ENCODE measurements at regions not wholly inside any gene's neighbourhood (a gene's known extent, or its start where the extent isn't known, plus 50 kb on each side); places are given as distances from the start of the nearest gene placed in this dataset.

- Histone ChIP-seq H3K27me3 (ENCODE audit: insufficient read depth, low read depth) (no peaks in the 10 kb centered on the region), H3K9ac (no peak overlapping the region), H3K79me2 (ENCODE audit: insufficient read depth, low read depth) (no peaks in the 10 kb centered on the region), H3K36me3 (ENCODE audit: insufficient read depth) (no peaks in the 10 kb centered on the region), H3K4me1 (ENCODE audit: low read depth, poor library complexity, severe bottlenecking) (no peaks in the 10 kb centered on the region), H3K4me3 (IDR thresholded peaks at IDR 0.05; ENCODE audit: insufficient read depth, low read depth, low read length) (no peak overlapping the region), H4K20me1 (ENCODE audit: insufficient read depth) (no peaks in the 10 kb centered on the region), H2AFZ (ENCODE audit: low read depth) (no peak overlapping the region), H3K4me2 (no peak overlapping the region), H3K27ac (no peak overlapping the region)
- TF ChIP-seq, protein P1, sequence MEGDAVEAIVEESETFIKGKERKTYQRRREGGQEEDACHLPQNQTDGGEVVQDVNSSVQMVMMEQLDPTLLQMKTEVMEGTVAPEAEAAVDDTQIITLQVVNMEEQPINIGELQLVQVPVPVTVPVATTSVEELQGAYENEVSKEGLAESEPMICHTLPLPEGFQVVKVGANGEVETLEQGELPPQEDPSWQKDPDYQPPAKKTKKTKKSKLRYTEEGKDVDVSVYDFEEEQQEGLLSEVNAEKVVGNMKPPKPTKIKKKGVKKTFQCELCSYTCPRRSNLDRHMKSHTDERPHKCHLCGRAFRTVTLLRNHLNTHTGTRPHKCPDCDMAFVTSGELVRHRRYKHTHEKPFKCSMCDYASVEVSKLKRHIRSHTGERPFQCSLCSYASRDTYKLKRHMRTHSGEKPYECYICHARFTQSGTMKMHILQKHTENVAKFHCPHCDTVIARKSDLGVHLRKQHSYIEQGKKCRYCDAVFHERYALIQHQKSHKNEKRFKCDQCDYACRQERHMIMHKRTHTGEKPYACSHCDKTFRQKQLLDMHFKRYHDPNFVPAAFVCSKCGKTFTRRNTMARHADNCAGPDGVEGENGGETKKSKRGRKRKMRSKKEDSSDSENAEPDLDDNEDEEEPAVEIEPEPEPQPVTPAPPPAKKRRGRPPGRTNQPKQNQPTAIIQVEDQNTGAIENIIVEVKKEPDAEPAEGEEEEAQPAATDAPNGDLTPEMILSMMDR (conservative IDR thresholded peaks at IDR 0.05; ENCODE audit: low read depth, low read length), result no peak
Observed at GRCh38 chr11:45523760-45524159, 141.7 kb downstream of the CHST1 start.

DNA sequence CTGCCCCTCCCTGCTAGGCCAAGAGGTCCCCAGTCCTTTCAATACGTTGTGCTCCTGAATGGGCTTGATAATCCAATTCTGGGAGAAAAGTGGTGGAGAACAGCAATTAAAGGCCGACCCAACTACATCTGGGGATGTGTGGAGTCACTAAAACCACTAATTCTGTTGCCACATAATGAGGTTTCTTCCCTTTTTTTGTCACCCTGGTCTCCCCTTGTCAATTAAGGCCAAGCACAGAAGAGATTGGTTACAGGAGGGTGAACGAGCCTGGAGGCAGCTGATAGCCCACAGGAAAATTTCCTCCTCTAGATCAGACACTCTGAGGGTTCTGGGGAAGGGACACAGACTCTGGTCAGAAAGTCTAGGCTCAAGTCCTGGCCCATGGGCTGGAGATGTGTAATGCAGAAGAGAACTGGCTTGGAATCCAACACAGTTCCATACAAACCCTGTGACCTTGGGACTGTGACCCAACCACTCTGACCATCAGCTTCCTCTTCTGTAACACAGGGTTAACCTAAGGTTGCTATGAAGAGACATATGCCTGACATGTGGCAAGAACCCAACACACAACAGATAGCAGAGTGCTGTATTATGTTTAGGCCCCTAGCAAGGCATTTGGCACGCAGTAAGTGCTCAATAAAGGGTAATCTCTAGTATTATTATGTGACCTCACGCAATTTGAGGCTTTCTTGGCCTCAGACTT is 146.4 kb downstream of the CHST1 start:
- Histone ChIP-seq H3K9ac (no peak overlapping the region), H3K27me3 (ENCODE audit: insufficient read depth, low read depth) (no peaks in the 10 kb centered on the region), H3K27ac (no peak overlapping the region), H3K4me1 (ENCODE audit: low read depth, poor library complexity, severe bottlenecking) (no peaks in the 10 kb centered on the region), H3K4me3 (IDR thresholded peaks at IDR 0.05; ENCODE audit: insufficient read depth, low read depth, low read length) (no peak overlapping the region), H2AFZ (ENCODE audit: low read depth) (no peak overlapping the region), H4K20me1 (ENCODE audit: insufficient read depth) (no peaks in the 10 kb centered on the region), H3K36me3 (ENCODE audit: insufficient read depth) (no peaks in the 10 kb centered on the region), H3K79me2 (ENCODE audit: insufficient read depth, low read depth) (no peaks in the 10 kb centered on the region), H3K4me2 (no peak overlapping the region)
- TF ChIP-seq, protein P1 (conservative IDR thresholded peaks at IDR 0.05; ENCODE audit: low read depth, low read length), result no peak

DNA sequence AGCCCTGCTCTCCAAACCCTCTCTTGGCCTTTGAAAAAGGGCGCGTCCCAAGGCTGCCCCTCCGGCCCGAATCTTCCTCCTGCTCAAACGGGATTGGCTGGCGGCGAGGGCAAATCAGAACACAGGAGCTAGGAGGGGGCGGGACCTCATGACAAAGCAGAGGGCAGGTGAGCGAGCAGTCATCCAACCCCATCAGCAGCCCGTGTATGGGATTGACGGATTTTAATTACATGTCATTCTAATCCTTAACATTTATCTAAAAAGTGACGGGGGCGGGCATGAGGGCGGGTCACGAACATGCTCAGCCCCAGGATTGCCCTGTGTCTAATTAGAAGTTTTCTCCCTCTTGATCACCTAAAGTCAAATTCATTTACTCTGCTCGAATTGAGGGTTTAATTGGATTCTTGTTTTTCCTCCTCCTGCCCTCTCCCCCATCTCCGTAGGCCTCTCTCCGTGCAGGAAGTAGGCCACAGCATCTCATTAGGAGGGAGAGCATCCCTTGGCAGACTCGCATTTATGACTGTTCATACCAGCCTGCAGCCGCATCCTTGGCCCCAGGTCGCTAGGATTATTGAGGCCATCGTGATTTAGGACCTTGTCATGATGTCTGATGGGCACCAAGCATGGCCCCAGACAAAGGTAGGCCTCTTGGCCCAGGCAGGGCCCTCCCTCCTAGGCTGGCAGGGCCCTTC is 147.1 kb downstream of the CHST1 start:
- Histone ChIP-seq H3K4me1 (ENCODE audit: low read depth, poor library complexity, severe bottlenecking) (no peaks in the 10 kb centered on the region), H4K20me1 (ENCODE audit: insufficient read depth) (no peaks in the 10 kb centered on the region), H3K4me3 (IDR thresholded peaks at IDR 0.05; ENCODE audit: insufficient read depth, low read depth, low read length) (no peak overlapping the region), H2AFZ (ENCODE audit: low read depth) (no peak overlapping the region), H3K27ac (no peak overlapping the region), H3K4me2 (no peak overlapping the region), H3K9ac (no peak overlapping the region), H3K27me3 (ENCODE audit: insufficient read depth, low read depth) (no peaks in the 10 kb centered on the region), H3K79me2 (ENCODE audit: insufficient read depth, low read depth) (no peaks in the 10 kb centered on the region), H3K36me3 (ENCODE audit: insufficient read depth) (no peaks in the 10 kb centered on the region)
- TF ChIP-seq, protein P1 (conservative IDR thresholded peaks at IDR 0.05; ENCODE audit: low read depth, low read length), result no peak

- H3K27ac ChIP-seq, result no peak overlapping the region
- H2AFZ ChIP-seq (ENCODE audit: low read depth), result no peak overlapping the region
- TF ChIP-seq, protein P1 (conservative IDR thresholded peaks at IDR 0.05; ENCODE audit: low read depth, low read length), result no peak
- H3K27me3 ChIP-seq (ENCODE audit: insufficient read depth, low read depth), result no peaks in the 10 kb centered on the region
- no peaks in the 10 kb centered on the region for H3K79me2 ChIP-seq (ENCODE audit: insufficient read depth, low read depth)
- no peak overlapping the region for H3K4me3 ChIP-seq (IDR thresholded peaks at IDR 0.05; ENCODE audit: insufficient read depth, low read depth, low read length)
- H3K4me1 ChIP-seq (ENCODE audit: low read depth, poor library complexity, severe bottlenecking), result no peaks in the 10 kb centered on the region
- H4K20me1 ChIP-seq (ENCODE audit: insufficient read depth), result no peaks in the 10 kb centered on the region
- no peak overlapping the region for H3K4me2 ChIP-seq
- H3K9ac ChIP-seq, result no peak overlapping the region
- H3K36me3 ChIP-seq (ENCODE audit: insufficient read depth), result no peaks in the 10 kb centered on the region
Observed at GRCh38 chr11:45517171-45517770, 148.2 kb downstream of the CHST1 start.

Data from KMS-11 (cell line).